ENCODE measurements at regions not wholly inside any gene's neighbourhood (a gene's known extent, or its start where the extent isn't known, plus 50 kb on each side); places are given as distances from the start of the nearest gene placed in this dataset.

- DNase-seq (no peak), ATAC-seq (no peak)
- POLR2A ChIA-PET: no interaction called here
- H3K4me1 Mint-ChIP-seq: no peaks in the 10 kb centered on the region
- H3K27ac Mint-ChIP-seq: no peak overlapping the region
- H3K4me3 Mint-ChIP-seq: no peak overlapping the region
- H3K27me3 Mint-ChIP-seq: peaks cover 0 to 4% (median 1%) of the 10 kb centered on the region in 5 donors
- no peaks in the 10 kb centered on the region for H3K36me3 Mint-ChIP-seq
- peaks cover 0 to 17% (median 2%) of the 10 kb centered on the region in 9 donors for H3K9me3 Mint-ChIP-seq
Measured at GRCh38 chr3:117393119-117393518, 683.5 kb downstream of the TUSC7 start.

DNA sequence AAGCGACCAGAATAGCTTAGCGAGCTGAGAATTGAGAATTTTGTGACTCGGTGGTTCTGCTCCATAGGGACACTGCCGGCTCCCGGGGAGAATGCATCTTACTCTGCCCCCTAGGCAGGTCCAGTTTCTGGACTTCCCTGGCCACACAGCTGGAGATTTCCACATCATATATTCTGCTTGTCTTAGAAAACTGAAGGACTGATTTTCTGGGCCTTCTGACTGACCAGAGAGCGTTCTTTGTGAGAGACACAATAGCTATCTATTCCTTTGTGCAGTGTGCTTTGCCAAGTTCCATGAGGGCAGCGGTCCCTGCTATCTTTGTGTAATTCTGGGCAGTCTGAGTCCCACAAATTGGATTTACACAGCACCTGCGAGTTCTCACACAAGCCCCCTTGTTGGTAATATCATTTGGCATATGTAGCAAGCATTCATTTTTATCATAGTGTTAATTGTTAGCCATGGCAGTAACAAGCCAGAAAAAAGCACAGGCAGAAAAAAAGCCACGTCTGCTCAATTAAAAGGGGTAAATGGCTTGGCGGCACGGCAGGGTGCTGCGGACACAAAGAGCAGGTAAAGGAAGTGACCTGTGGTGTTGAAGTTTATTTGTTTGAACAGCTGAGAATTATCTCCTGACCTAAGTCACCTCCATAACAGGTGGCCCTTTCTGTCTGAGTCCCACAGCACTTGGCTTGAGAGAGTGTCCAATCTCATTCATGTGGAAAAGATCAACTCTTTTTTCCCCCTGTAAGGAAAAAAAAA is 688.7 kb downstream of the TUSC7 start:
- ATAC-seq (no peak), DNase-seq (no peak)
- Mint-ChIP-seq H3K27me3 (peaks cover 0 to 4% (median 1%) of the 10 kb centered on the region in 5 donors), H3K36me3 (no peaks in the 10 kb centered on the region), H3K4me1 (no peaks in the 10 kb centered on the region), H3K9me3 (peaks cover 0 to 10% (median 2%) of the 10 kb centered on the region in 9 donors), H3K27ac (no peak overlapping the region), H3K4me3 (no peak overlapping the region)
- POLR2A ChIA-PET: no interaction called here

DNA sequence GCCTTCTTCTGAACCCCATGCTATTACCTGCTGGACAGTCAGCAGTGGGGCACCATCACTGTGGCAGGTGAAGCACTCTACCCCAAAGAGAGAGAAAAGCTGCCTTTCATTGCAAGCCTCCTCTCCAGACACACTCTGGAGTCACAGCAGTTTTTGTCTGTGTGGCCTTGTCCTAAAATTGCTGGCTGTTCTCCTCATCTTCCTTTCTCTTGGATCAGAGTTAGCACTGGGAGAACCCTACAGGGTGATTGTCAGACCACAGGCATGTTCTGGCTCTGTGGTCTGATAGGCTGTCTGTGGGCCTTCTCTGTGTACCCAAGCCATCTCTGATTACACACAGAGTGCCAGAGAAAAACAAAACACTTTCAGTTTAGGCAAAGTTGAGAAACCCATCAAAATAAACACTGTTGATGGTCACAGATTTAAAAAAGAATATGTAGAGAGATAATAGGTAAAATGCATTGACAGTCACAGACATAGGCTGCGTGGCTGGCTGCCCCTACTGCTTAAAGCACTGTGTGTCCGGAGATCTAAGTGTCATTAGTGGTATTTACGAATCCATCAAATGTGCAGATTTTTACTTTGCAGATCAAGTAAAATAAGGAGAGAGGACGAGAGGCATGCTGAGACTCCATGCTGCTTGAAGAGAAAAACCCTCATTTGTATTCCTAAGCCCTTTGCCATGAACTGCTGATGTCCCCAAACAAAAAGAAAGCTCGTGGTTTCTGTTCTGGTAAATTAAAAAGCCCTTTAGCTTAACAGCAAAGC is 689.9 kb downstream of the TUSC7 start:
- H3K27me3 Mint-ChIP-seq: peaks cover 0 to 4% (median 0%) of the 10 kb centered on the region in 5 donors

DNA sequence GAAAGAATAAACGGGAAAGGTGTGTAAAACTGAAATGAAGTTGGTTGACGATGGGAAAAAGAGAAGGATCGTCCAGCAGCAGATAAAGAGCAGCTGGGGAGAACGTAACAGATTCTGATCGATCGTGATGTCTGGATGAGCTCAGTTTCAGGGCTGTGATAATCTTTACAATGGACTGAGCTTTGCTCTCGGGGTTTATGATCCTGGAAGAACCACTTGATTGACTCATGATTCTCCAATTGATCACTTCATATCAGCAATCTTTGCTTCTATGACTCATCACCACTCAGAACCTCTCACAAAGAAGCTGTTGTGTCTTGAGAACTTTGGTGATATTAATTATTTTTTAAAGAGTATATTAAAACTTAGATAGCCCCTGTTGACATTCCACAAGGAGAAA is 690.7 kb downstream of the TUSC7 start:
- POLR2A ChIA-PET: no interaction called here
- H3K4me3 Mint-ChIP-seq: no peak overlapping the region
- no peak for ATAC-seq
- H3K27me3 Mint-ChIP-seq: peaks cover 0 to 4% (median 0%) of the 10 kb centered on the region in 5 donors
- H3K4me1 Mint-ChIP-seq: no peaks in the 10 kb centered on the region
- no peaks in the 10 kb centered on the region for H3K36me3 Mint-ChIP-seq
- no peak for DNase-seq
- peaks cover 0 to 6% (median 0%) of the 10 kb centered on the region in 9 donors for H3K9me3 Mint-ChIP-seq
- H3K27ac Mint-ChIP-seq: no peak overlapping the region

More for the DNA sequence above, 689.9 kb downstream of the TUSC7 start:
- ATAC-seq: no peak
- Mint-ChIP-seq H3K9me3 (peaks cover 0 to 6% (median under 1%) of the 10 kb centered on the region in 9 donors), H3K4me1 (no peaks in the 10 kb centered on the region), H3K27ac (no peak overlapping the region), H3K4me3 (no peak overlapping the region), H3K36me3 (no peaks in the 10 kb centered on the region)
- no peak for DNase-seq
- POLR2A ChIA-PET: no interaction called here

- Mint-ChIP-seq H3K27ac (no peak overlapping the region), H3K36me3 (no peaks in the 10 kb centered on the region)
- no peak for ATAC-seq
Measured at GRCh38 chr3:117404141-117404540, 694.6 kb downstream of the TUSC7 start.

GRCh38 chr3:117404730-117405129 is 695.2 kb downstream of the TUSC7 start:
- Mint-ChIP-seq H3K27me3 (peaks cover 0 to 2% (median 0%) of the 10 kb centered on the region in 5 donors), H3K4me3 (no peak overlapping the region), H3K36me3 (no peaks in the 10 kb centered on the region), H3K9me3 (peaks cover 0 to 6% (median 0%) of the 10 kb centered on the region in 9 donors), H3K27ac (no peak overlapping the region), H3K4me1 (no peaks in the 10 kb centered on the region)
- POLR2A ChIA-PET: no interaction called here
- ATAC-seq: no peak
- no peak for DNase-seq

More at GRCh38 chr3:117404141-117404540, 694.6 kb downstream of the TUSC7 start:
- Mint-ChIP-seq H3K4me1 (no peaks in the 10 kb centered on the region), H3K27me3 (peaks cover 0 to under 1% (median 0%) of the 10 kb centered on the region in 5 donors), H3K4me3 (no peak overlapping the region), H3K9me3 (peaks cover 0 to 4% (median 0%) of the 10 kb centered on the region in 9 donors)
- DNase-seq: no peak
- POLR2A ChIA-PET: no interaction called here

GRCh38 chr3:117405359-117405758 is 695.8 kb downstream of the TUSC7 start:
- H3K9me3 Mint-ChIP-seq: peaks cover 0 to 6% (median 0%) of the 10 kb centered on the region in 9 donors
- H3K36me3 Mint-ChIP-seq: no peaks in the 10 kb centered on the region
- ATAC-seq: no peak
- peaks cover 0 to 2% (median 0%) of the 10 kb centered on the region in 5 donors for H3K27me3 Mint-ChIP-seq
- H3K4me3 Mint-ChIP-seq: no peak overlapping the region
- H3K27ac Mint-ChIP-seq: no peak overlapping the region
- DNase-seq: no peak
- no peaks in the 10 kb centered on the region for H3K4me1 Mint-ChIP-seq
- POLR2A ChIA-PET: no interaction called here

- ATAC-seq: no peak
- Mint-ChIP-seq H3K36me3 (no peaks in the 10 kb centered on the region), H3K27ac (no peak overlapping the region), H3K27me3 (peaks cover 0 to 2% (median 0%) of the 10 kb centered on the region in 5 donors), H3K9me3 (peaks cover 0 to 6% (median 0%) of the 10 kb centered on the region in 9 donors), H3K4me1 (no peaks in the 10 kb centered on the region), H3K4me3 (no peak overlapping the region)
- no peak for DNase-seq
- POLR2A ChIA-PET: no interaction called here
Measured at GRCh38 chr3:117407317-117407716, 697.7 kb downstream of the TUSC7 start.

- Mint-ChIP-seq H3K27ac (no peak overlapping the region), H3K4me3 (no peak overlapping the region)
Measured at GRCh38 chr3:117408811-117409210, 699.2 kb downstream of the TUSC7 start.

GRCh38 chr3:117409256-117409655 is 699.7 kb downstream of the TUSC7 start:
- Mint-ChIP-seq H3K36me3 (no peaks in the 10 kb centered on the region), H3K27ac (no peak overlapping the region), H3K4me1 (no peaks in the 10 kb centered on the region), H3K9me3 (peaks cover 0 to 6% (median 0%) of the 10 kb centered on the region in 9 donors), H3K27me3 (peaks cover 0 to 2% (median 0%) of the 10 kb centered on the region in 5 donors), H3K4me3 (no peak overlapping the region)
- ATAC-seq (no peak), DNase-seq (no peak)
- POLR2A ChIA-PET: no interaction called here

More at GRCh38 chr3:117408811-117409210, 699.2 kb downstream of the TUSC7 start:
- H3K9me3 Mint-ChIP-seq: peaks cover 0 to 6% (median 0%) of the 10 kb centered on the region in 9 donors
- H3K36me3 Mint-ChIP-seq: no peaks in the 10 kb centered on the region
- POLR2A ChIA-PET: no interaction called here
- H3K4me1 Mint-ChIP-seq: no peaks in the 10 kb centered on the region
- no peak for ATAC-seq
- peaks cover 0 to 2% (median 0%) of the 10 kb centered on the region in 5 donors for H3K27me3 Mint-ChIP-seq
- DNase-seq: no peak

DNA sequence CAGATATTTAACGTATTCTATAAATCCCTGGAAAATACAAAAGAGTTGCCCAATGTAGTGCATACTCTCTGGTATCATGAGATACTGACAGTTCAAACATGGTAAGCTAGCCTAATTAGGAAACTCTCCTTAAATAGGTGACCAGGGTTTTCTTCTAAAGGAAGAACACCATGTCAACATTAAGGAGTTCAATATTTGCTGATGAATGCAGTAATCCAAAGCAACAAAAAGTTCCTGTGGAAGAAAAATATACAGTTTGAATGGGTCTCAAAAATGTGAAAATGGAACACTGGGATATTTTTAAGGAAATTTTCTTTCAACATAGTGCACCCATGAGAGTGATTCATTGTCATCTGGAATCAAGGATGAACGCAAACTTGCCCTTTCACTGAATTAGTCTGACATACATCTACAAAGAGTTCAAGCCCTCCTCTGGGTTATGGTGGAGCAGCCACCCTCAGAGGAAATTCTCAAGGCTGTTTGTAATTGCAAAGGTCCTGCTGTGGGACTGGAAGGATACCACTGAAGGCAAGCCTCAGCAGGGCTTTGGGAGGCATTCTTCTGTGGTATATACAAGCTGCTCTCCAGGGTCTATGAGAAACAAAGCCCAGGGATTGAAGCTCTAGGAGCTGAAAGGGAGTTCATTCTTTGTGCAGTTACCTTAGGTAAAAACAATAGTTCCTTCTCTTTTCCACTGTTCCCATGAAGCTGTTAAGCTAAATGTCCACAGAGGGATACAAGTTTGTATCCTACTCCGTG is 700.3 kb downstream of the TUSC7 start:
- ATAC-seq: no peak

GRCh38 chr3:117411971-117412370 is 702.4 kb downstream of the TUSC7 start:
- Mint-ChIP-seq H3K27me3 (peaks cover 0 to 2% (median 0%) of the 10 kb centered on the region in 5 donors), H3K4me3 (no peak overlapping the region), H3K4me1 (no peaks in the 10 kb centered on the region), H3K9me3 (peaks cover 0 to 9% (median 0%) of the 10 kb centered on the region in 9 donors), H3K27ac (no peak overlapping the region), H3K36me3 (no peaks in the 10 kb centered on the region)
- no peak for DNase-seq
- POLR2A ChIA-PET: no interaction called here
- no peak for ATAC-seq

More for the DNA sequence above, 700.3 kb downstream of the TUSC7 start:
- Mint-ChIP-seq H3K36me3 (no peaks in the 10 kb centered on the region), H3K27me3 (peaks cover 0 to 2% (median 0%) of the 10 kb centered on the region in 5 donors), H3K9me3 (peaks cover 0 to 8% (median 0%) of the 10 kb centered on the region in 9 donors), H3K4me1 (no peaks in the 10 kb centered on the region), H3K27ac (no peak overlapping the region), H3K4me3 (no peak overlapping the region)
- POLR2A ChIA-PET: no interaction called here
- no peak for DNase-seq
